HG02852 (cell line): ENCODE measurements at regions not wholly inside any gene's neighbourhood (a gene's known extent, or its start where the extent isn't known, plus 50 kb on each side); places are given as distances from the start of the nearest gene placed in this dataset.

Source experiments
- ATAC-seq: cut with Tn5 transposase; IDR thresholded peaks from one replicate; pipeline ENCODE4 v1.9.1; 2021; ENCODE audit warnings: mild to moderate bottlenecking, moderate library complexity; ENCODE audit not compliant: unreplicated experiment

- ATAC-seq, result no peak
Measured at GRCh38 chr17:15177343-15177742, 87.8 kb downstream of the PMP22 start.

DNA sequence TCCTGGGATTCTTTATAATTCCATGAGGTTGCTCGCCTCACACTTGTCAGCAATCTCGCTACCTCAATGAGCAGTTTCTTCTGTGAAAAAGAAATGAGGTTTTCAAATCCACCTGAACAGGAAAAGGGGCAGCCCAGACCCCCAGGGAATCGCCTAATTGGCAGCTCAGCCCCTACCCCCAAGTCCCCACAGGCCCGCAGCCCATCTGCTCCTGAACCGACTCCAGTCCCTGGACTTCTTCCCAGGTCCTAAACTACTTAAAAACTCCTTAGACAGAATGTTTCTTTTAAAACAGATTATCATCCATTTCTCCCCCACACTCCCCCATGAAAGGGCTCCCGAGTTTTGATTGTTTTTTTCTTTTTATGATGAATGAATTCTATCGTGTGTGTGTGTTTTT lies 89.8 kb downstream of the PMP22 start:
- ATAC-seq, result no peak

DNA sequence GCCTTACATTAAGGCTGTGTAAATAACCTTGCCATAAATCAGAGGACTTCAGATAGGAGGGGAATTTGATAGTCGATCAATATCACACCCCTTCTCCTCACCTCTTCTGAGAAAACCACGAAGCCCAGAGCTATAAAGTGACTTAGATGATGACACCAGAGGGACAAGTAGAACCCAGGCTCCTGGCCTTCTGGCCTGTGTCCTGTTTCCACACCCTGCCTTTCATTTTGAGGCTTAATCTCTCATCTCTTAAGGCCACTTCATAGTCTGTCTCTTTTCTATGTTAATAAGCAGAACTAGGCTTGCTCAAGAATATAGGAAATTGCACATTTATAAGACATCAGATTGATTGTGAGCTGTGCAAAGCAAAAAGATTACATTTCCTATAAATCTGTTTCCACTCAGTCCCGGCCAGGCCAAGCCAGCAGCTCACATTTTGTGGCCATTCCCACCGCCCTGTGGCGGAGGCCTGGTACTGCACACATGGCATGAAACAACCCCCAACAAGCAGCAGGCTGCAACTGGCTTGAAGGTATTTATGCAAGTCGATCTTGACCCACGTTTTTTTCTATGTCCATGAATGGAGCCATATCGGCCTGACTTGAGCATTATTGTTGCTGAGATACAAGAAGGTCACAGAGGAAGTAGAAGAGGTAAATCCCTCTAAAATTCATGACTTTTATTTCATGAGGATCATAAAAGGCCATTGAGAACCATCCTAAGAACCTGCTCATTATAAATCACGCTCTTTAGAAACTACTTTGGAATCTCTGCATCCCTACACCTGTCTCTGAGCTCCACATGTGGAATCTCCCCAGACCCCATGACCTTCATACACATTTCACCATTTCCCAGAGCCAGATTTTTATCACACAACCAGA lies 93.7 kb downstream of the PMP22 start:
- no peak for ATAC-seq

DNA sequence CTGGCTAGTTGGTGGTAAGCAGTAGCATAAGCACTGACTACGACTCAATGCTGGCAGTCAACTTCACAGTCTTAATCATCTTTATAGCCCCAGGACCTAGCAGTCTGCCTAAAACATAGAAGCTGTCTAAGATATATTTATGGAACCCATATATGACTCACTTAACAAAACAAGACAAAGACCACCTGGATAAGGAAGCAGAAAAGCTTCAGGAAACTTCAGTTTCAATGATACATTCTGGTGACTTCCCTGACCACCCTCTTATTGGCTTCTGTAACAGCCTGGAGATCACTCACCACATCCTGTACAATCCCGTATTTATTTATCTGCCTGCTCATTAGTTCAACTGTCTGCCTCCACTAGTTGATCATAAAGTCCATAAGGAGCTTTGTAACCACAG lies 95.5 kb downstream of the PMP22 start:
- no peak for ATAC-seq

GRCh38 chr17:15168379-15168778 lies 96.7 kb downstream of the PMP22 start:
- ATAC-seq, result no peak

- no peak for ATAC-seq
Measured at GRCh38 chr17:15161395-15161794, 103.7 kb downstream of the PMP22 start.

GRCh38 chr17:15157051-15157450 lies 108.1 kb downstream of the PMP22 start:
- ATAC-seq, result no peak

GRCh38 chr17:15154618-15155017 lies 110.5 kb downstream of the PMP22 start:
- no peak for ATAC-seq

- no peak for ATAC-seq
Measured at GRCh38 chr17:15145621-15146020, 119.5 kb downstream of the PMP22 start.

- ATAC-seq, result no peak
Measured at GRCh38 chr17:15143524-15143923, 121.6 kb downstream of the PMP22 start.

DNA sequence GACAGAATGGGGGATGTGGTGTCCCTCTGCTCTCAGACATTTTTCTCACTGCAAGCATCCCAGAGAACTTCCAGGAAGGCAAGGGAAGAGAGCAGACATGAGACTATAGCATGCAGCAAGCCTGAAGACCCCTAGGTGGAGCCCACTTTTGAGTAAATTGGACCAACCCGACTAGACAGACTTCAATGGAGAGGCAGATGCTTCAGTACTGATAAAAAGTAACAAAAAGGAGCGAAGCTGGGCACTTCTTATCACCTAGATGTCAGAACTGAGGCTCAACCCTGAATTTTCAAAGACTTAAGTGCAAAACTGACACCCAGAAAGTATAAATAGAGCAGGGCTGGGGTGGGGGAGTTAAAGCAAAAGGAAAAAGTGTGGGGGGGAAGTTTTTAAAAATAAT lies 130.8 kb downstream of the PMP22 start:
- ATAC-seq, result no peak

GRCh38 chr17:15133826-15134225 lies 131.3 kb downstream of the PMP22 start:
- no peak for ATAC-seq

GRCh38 chr17:15133143-15133542 lies 132.0 kb downstream of the PMP22 start:
- no peak for ATAC-seq

DNA sequence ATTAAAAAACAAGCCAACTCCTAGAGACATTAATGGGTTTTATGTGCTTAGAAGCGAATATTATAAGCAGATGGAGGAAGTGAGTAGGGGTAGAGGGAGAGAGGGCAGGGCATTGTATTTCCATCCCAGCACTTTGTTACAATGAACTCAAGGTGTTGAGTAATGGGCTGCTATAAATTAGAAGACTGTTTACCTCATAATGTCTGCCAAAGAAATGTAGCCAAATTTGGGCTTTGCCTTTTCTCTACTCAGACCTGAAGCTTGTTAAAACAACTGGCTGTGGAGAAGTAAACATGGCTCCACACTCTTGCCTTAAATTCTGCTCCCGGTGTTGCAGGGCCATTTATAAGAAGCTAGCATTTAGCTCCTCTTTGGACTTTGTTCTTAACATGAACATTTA lies 134.7 kb downstream of the PMP22 start:
- ATAC-seq, result no peak

- no peak for ATAC-seq
Measured at GRCh38 chr17:15129986-15130385, 135.1 kb downstream of the PMP22 start.

GRCh38 chr17:15124746-15125145 lies 140.4 kb downstream of the PMP22 start:
- no peak for ATAC-seq

DNA sequence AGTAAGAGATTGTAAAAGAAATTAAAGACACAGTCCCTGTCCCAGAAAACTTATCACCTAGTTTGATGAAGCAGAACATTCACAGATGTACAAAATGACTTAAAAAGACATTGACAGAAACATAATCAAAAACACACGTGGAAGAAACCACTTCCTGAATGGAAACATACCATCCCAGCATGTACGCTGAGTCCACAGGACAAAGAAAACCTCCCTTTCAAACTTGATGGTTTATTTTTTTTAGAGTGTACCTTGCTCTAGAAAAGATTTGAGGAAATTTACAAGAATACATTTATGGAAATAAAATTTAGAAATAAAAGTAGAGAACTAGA lies 140.9 kb downstream of the PMP22 start:
- no peak for ATAC-seq

- ATAC-seq, result no peak
Measured at GRCh38 chr17:15123593-15124263, 141.4 kb downstream of the PMP22 start.

DNA sequence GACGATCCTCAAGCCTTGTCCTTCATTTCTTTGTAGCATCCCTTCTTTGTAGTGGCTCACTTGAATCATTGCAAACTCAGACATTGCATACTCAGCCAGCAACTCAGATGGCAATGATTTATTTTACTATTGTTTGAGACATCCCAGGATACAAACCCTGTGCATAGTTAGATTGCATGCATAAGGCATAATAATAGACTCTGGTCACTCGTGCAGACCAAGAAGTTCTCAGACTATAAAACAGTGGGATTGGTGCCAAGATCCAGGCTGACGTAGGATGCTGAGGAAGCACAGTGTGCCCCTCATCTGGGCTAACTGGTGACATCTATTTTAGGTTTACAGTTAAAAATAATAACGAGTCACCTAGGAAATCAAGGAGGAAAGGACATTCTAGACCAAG lies 142.3 kb downstream of the PMP22 start:
- ATAC-seq, result no peak

DNA sequence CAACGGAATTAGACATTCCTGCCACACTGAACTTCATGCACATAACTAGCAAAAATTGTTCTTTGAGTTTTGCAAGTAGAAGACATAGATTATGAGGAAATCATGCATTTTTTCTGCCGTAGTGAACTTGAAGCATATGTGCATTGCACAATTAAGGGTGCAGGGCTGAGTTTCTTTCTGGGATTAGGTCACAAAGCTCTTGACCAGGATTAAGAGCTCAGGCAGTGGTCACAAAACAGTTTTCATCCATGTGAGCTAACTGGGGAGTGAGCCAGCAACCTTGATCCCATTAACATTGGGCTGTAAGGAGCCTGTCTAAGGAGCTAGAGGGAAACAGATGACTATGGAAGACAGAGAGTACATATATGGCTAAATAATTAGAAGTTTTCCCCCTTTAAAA lies 143.7 kb downstream of the PMP22 start:
- no peak for ATAC-seq

DNA sequence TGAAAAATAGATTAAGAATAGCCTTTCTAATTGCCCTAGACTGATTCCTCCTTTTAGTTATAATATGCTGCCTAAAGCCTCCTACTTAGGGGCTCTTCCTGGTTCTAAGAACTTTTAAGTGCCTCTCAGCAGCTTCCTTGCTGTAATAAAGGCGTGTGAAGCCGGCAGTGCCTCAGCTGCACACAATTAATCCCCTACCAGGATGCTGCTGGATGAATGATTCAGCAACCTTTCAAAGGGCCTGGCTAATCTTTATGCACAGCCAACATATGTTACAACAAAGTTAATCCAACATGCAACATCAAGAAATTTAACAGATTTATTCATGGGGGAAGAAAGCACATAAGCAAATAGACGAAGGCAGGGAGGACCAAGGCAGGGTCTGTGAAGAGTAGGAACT lies 145.2 kb downstream of the PMP22 start:
- ATAC-seq, result no peak

- ATAC-seq, result no peak
Measured at GRCh38 chr17:15117239-15117638, 147.9 kb downstream of the PMP22 start.
